Inflammatory macrophage treated with lipopolysaccharide for 4 hours (primary cell): ENCODE measurements at regions not wholly inside any gene's neighbourhood (a gene's known extent, or its start where the extent isn't known, plus 50 kb on each side); places are given as distances from the start of the nearest gene placed in this dataset.
A peak's percentile ranks its signal among the peaks of the same experiment; 100 is the strongest.
"Not testable (repeated sequence)": the region's sequence is repeated elsewhere in the genome, so short reads cannot be mapped to it uniquely, and the experiment has no call there.

ENCODE experiments used
- DNase-seq: peaks from one replicate; pipeline ENCODE4 v3.0.0-alpha.2; 2020

GRCh38 chr11:21727102-21727501 is 465.8 kb upstream of the ANO5 start:
- no peak for DNase-seq

DNA sequence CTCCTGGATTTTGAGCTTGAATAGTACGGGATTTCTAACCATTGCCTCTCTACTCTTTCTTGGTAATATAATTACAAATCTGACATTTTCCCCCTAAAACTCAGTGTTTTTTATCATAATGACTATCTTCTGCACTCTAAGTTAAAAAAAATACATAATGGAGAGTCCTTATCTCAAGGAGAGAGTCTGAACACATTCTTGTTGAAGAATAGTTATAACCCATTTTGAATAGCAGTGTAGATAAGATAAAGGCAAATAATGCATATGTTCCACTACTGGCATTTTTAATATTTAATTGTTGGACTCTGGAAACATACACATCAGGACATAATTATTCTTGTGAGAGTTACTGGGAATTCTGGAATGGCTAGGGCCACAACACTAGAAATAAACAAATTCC is 456.5 kb upstream of the ANO5 start:
- DNase-seq = no peak

- not testable (repeated sequence) for DNase-seq
Observed at GRCh38 chr11:21752475-21753243, 440.2 kb upstream of the ANO5 start.

GRCh38 chr11:21753244-21753767 is 439.6 kb upstream of the ANO5 start:
- not testable (repeated sequence) for DNase-seq

DNA sequence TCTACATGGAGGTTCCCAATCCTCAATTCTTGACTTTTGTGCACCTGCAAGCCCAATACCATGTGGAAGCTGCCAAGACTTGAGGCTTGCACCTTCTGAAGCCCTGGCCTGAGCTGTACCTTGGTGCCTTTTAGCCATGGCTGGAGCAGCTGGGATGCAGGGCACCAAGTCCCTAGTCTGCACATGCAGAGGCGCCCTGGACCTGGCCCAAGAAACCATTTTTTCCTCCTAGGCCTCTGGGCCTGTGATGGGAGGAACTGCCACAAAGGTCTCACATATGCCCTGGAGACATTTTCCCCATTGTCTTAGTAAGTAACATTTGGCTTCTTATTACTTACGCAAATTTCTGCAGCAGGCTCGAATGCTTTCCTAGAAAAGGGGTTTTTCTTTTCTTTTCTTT is 431.9 kb upstream of the ANO5 start:
- no peak for DNase-seq

GRCh38 chr11:21768388-21768787 is 424.5 kb upstream of the ANO5 start:
- DNase-seq = no peak

DNA sequence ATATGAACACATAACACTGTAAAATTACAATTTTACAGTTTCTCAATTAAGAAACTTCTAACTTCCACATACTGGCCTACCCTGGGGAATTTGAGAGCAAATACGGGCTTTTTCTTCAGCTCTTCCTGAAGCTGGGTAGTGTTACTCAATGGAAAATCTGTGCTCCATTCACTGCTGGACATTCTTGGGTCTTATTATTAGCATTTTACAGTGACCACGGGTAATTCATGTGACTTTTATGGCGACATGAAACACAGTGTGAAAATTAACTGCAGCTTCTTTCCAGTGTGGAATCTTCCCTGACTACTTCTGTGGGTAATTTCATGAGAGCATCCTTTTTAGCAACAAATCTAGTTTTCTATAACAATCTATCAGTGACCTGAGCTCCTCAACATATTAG is 423.7 kb upstream of the ANO5 start:
- DNase-seq = peak; percentile 11

DNA sequence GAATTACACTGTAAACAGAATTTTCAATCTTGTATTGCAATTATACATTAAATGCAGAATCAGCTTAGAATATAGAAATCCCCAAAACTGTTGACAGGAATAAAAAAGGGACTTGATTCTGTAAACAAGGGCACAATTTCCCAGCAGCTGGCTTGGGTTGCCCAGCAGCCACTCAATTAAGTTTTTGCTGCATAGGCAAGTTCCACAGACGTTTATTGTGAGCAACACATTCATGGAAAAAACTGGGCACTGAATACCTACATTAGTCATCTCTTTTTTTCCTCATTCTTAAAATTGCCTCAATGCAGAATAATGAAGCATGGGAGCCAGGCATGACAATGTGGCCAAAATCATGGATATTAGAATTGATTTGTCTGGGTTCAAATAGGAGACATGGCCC is 421.8 kb upstream of the ANO5 start:
- DNase-seq = no peak

DNA sequence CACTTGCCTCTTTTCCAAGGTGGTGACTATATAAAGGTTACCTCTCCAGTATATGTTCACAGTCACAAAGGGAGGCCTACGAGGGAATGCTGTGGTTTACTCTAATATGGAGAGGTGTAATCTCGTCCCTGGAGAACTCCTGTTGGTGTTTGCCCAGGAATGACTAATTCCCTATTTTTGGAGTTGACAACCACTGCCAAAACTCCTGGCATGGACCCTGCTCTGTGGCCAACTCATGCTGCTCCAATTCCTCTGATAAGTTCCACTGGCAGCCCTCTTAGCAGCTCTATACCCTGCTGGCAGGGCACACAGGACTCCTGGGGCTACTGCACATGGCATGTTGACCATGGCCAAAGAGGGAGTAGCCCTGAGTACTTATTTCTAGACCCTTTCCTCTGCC is 418.7 kb upstream of the ANO5 start:
- DNase-seq = no peak

GRCh38 chr11:21775911-21776310 is 417.0 kb upstream of the ANO5 start:
- no peak for DNase-seq

DNA sequence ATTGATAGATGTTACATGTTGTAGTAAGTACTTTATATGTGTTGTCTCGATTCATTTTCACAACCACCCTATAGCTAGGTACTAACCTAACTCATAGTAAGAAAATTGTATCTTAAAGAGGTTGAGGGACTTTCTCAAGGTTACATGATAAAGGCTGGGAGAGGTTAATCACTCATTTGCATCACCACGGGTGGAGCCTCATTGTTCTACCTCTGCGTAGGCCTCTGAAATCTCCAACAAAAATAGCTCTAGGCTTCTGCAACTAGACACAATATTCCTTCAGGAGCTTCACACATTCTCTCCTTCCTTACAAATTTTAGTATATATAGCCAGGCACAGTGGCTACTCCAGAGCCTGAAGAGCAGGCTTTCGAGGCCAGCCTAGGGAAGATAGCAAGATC is 408.9 kb upstream of the ANO5 start:
- DNase-seq = no peak

DNA sequence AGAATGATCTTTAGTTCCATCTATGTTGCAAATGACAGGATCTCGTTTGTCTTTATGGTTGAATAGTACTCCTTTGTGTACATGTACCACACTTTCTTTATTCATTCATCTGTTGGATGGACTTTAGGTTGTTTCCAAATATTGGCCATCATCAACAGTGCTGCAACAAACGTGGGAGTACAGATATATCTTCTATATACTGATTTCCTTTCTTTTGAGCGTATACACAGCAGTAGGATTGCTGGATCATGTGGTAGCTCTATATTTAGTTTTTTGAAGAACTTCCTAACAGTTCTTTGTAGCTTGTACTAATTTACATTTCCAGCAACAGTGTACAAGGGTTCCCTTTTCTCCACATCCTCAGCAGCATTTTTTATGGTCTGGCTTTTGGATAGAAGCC is 407.5 kb upstream of the ANO5 start:
- DNase-seq = no peak

GRCh38 chr11:21794306-21794705 is 398.6 kb upstream of the ANO5 start:
- DNase-seq = no peak

DNA sequence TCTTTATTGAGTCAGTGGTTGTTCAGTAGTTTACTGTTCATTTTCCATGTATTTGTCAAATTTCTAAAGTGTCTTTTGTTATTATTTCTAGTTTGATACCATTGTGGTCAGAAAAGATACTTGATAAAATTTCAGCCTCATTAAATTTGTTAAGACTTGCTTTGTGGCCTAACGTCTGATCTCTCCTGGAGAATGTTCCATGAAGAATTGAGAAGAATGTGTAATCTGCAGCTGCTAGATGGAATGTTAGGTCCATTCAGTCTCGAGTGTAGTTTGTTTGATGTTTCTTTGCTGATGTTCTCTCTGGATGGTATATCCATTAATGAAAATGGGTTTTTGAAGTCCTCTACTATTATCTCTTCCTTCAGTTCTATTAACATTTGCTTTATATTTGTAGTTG is 394.7 kb upstream of the ANO5 start:
- DNase-seq = no peak

GRCh38 chr11:21804523-21804922 is 388.4 kb upstream of the ANO5 start:
- not testable (repeated sequence) for DNase-seq

GRCh38 chr11:21806508-21806907 is 386.4 kb upstream of the ANO5 start:
- DNase-seq = no peak

DNA sequence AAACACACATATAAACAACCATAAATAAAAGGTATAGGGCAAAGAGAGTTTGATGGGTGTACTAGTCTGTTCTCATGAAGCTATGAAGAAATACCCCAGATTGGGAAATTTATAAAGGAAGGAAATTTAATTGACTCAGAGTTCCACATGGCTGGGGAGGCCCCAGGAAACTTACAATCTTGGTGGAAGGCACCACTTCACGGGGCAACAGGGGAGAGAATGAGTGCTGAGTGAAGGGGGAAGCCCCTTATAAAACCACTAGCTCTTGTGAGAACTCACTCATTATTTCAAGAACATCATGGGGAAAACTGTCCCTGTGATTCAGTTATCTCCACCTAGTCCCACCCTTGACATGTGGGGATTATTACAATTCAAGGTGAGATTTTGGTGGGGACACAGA is 385.9 kb upstream of the ANO5 start:
- DNase-seq = peak; percentile 59

DNA sequence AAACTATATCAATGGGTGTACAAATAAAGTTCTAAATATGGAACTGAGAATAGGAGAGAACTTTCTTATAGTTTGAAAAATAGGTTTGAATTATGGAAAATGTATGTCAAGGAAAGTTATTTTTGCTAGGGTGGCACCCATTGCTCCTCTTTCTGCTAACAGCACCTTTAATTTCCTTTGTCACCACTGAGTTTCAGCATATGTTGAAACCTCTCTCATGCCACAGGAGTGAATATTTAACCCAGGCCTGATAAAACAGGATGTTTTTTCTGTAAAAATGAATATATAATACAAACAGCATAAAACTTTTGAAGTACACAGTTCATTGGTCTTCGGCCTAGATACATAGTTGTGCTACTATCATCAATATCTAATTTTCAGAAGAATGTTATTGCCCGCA is 385.5 kb upstream of the ANO5 start:
- no peak for DNase-seq

DNA sequence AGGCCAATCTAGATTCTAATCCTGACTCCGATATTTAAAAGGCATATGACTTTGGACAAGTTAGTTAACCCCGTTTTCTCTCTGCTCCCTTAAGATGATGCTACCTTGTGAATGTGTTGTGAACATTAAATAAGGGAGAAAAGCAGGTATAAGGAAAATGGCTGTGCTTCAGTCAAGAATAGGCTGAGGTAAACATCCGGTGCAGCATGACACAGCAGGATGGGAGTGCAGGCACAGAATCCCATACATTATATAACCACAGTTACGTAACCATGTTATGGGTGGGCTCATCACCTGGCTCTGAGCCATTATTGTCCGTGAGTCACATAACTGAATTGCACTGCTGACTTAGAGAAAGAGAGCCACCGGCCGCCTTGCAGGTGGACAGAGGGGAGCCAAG is 382.2 kb upstream of the ANO5 start:
- no peak for DNase-seq

DNA sequence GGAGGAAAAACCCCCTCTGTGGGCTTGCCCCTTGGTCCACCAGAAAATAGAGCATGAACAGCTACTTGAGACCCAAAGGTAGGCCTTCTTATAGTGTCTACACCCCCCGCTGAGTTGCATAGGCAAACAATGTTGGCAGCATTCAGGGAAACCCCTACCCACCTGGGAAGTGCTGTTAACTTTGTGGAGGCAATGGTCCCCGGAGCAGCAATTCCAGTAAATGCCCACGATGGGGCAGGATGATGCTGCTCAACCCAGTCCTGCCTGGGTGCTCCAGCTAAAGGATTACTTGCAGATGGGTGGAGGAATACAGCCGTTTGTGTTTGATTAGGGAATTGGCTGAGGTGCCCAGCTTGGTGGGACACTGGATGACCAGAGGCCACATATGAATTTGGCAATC is 381.3 kb upstream of the ANO5 start:
- no peak for DNase-seq

DNA sequence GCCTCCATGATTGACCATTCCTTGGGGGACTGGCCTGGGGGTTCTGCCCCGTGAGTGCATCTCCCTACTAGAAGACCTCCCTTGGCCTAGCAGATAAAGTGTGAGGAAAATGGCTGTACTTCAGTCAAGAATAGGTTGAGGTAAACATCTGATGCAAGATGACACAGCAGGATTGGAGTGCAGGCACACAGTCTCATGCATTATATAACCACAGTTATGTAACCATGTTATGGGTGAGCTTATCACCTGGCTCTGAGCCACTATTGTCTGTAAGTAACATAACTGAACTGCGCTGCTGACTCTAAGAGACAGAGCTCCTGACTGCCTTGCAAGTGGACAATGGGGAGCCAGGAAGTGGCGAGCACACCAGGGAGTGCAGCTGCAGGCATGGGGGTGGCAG is 378.7 kb upstream of the ANO5 start:
- no peak for DNase-seq

DNA sequence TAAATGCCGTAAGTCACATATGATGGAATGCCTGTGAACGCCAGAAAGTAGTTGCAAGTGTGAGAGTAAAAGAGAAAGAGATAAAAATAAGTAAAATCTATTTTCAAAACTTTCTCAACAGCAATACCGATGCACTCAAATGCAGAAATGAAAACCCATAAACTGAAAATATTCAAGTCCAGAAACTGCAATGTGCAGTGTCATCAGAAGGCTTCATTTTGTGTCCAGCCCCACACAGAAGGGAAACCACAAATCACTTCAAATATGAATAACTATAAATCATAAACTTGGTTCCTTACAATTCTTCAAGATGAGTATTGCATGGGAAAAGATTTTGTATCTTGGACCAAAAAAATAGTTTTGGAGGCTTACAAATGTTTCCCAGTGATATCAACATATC is 375.2 kb upstream of the ANO5 start:
- no peak for DNase-seq

DNA sequence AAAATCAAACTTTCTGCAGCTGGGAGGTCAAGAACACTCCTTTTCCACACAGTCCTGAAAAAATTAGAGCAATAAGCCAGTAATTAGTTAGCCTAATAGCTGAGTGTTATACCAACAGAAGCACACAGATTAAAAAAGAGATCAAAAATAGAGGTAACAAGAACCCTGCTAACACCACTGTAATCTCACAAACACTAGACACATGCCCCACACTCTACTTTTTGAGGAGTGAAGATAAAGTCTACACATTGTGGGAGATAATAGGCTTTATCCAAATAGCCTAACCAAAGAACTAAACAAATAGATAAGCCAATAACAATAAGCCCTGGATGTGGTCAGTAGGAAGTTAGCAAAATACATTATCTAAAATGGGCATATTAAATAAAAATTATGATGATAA is 372.7 kb upstream of the ANO5 start:
- no peak for DNase-seq

GRCh38 chr11:21825127-21825526 is 367.8 kb upstream of the ANO5 start:
- no peak for DNase-seq

DNA sequence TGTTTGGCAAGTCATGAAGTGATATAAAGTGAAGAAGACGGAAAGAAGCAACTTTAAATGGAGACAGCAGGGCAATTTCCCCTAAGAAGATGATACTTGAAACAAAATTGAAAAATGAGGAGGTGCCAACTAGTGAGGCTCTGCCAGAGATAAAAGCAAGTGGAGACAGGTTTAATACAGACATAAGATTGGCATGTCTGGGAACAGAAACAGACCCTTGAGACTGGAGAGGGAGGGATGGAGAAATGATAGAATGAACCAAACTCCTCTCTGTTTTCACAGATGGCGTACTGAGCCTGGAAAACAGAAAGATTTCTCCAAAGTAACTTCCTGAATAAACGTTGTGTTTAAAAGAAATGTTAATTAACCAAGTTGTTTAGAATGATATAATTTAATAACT is 354.5 kb upstream of the ANO5 start:
- DNase-seq = no peak
